Peyer's patch (tissue), 4 donors: ENCODE measurements at regions not wholly inside any gene's neighbourhood (a gene's known extent, or its start where the extent isn't known, plus 50 kb on each side); places are given as distances from the start of the nearest gene placed in this dataset.

Source experiments
- POLR2A ChIP-seq, 2 donors: fragments of 450-650 bp; IDR thresholded peaks; one replicate each; pipeline ENCODE4 v1.5.1; 2017; ENCODE audit warnings: antibody characterized with exemption in 2 of 2, mild to moderate bottlenecking in 2 of 2, moderate library complexity in 2 of 2
- TF ChIP-seq, protein P1 (sequence below), 6 experiments: fragments of 450-650 bp in 4 of 6; fragments of 200-600 bp in 2 of 6; sonication (generic) in 1 of 6; IDR thresholded peaks; one replicate each; pipeline ENCODE4 v1.5.1; 2017 to 2019; ENCODE audit warnings: antibody characterized with exemption in 6 of 6, mild to moderate bottlenecking in 3 of 6, moderate library complexity in 1 of 6

DNA sequence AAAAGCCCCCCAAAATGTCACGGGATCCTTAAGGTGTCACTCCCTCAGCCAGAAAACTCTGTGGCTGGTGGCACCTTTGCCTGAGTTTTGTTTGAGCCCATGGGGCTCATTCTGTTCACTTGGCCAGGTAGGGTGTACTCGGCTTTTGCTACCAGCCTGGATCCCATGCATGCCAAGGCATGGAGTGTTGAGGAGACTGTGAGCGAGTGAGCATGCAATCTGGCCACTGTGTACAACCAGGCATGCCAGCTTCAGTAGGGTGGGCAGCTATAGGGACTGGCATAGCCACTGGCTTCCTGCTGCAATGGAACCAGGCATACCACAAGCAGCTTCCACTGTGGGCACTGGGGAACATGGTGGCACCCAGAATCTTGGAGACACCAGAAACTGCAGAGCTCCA is 436.0 kb upstream of the GRM3 start:
- TF ChIP-seq, protein P1, sequence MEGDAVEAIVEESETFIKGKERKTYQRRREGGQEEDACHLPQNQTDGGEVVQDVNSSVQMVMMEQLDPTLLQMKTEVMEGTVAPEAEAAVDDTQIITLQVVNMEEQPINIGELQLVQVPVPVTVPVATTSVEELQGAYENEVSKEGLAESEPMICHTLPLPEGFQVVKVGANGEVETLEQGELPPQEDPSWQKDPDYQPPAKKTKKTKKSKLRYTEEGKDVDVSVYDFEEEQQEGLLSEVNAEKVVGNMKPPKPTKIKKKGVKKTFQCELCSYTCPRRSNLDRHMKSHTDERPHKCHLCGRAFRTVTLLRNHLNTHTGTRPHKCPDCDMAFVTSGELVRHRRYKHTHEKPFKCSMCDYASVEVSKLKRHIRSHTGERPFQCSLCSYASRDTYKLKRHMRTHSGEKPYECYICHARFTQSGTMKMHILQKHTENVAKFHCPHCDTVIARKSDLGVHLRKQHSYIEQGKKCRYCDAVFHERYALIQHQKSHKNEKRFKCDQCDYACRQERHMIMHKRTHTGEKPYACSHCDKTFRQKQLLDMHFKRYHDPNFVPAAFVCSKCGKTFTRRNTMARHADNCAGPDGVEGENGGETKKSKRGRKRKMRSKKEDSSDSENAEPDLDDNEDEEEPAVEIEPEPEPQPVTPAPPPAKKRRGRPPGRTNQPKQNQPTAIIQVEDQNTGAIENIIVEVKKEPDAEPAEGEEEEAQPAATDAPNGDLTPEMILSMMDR (IDR thresholded peaks at IDR 0.05), result no peak
- no peak for TF ChIP-seq POLR2A (IDR thresholded peaks at IDR 0.05)
